SIG-M5 (cell line): ENCODE measurements at regions not wholly inside any gene's neighbourhood (a gene's known extent, or its start where the extent isn't known, plus 50 kb on each side); places are given as distances from the start of the nearest gene placed in this dataset.

Source experiments
- DNase-seq: peaks from one replicate; lab custom pipeline; 2025; lab: John Stamatoyannopoulos, UW

GRCh38 chr7:41237956-41238355 is 464.9 kb downstream of the INHBA start:
- no peak for DNase-seq

GRCh38 chr7:41232086-41232485 is 470.8 kb downstream of the INHBA start:
- DNase-seq = no peak

- no peak for DNase-seq
Measured at GRCh38 chr7:41224063-41224763, 478.7 kb downstream of the INHBA start.

GRCh38 chr7:41222746-41223145 is 480.1 kb downstream of the INHBA start:
- no peak for DNase-seq

GRCh38 chr7:41220266-41220665 is 482.6 kb downstream of the INHBA start:
- no peak for DNase-seq

- no peak for DNase-seq
Measured at GRCh38 chr7:41219276-41219675, 483.6 kb downstream of the INHBA start.

GRCh38 chr7:41217306-41217705 is 485.6 kb downstream of the INHBA start:
- DNase-seq = no peak

- no peak for DNase-seq
Measured at GRCh38 chr7:41207141-41207540, 495.7 kb downstream of the INHBA start.

- no peak for DNase-seq
Measured at GRCh38 chr7:41206267-41206666, 496.6 kb downstream of the INHBA start.

- DNase-seq = no peak
Measured at GRCh38 chr7:41205600-41205999, 497.3 kb downstream of the INHBA start.

- no peak for DNase-seq
Measured at GRCh38 chr7:41203542-41203941, 499.3 kb downstream of the INHBA start.

GRCh38 chr7:41201021-41201420 is 501.9 kb downstream of the INHBA start:
- no peak for DNase-seq

- DNase-seq = no peak
Measured at GRCh38 chr7:41199136-41199535, 503.8 kb downstream of the INHBA start.

- no peak for DNase-seq
Measured at GRCh38 chr7:41198502-41198901, 504.4 kb downstream of the INHBA start.

- no peak for DNase-seq
Measured at GRCh38 chr7:41197769-41198168, 505.1 kb downstream of the INHBA start.

GRCh38 chr7:41193738-41194282 is 509.1 kb downstream of the INHBA start:
- DNase-seq = no peak

- DNase-seq = no peak
Measured at GRCh38 chr7:41190581-41190980, 512.3 kb downstream of the INHBA start.

GRCh38 chr7:41189866-41190265 is 513.0 kb downstream of the INHBA start:
- DNase-seq = no peak

GRCh38 chr7:41188163-41189130 is 514.4 kb downstream of the INHBA start:
- DNase-seq = no peak

GRCh38 chr7:41187322-41187721 is 515.6 kb downstream of the INHBA start:
- no peak for DNase-seq

- DNase-seq = no peak
Measured at GRCh38 chr7:41185851-41186250, 517.0 kb downstream of the INHBA start.

- DNase-seq = no peak
Measured at GRCh38 chr7:41183741-41184140, 519.1 kb downstream of the INHBA start.

- no peak for DNase-seq
Measured at GRCh38 chr7:41182782-41183181, 520.1 kb downstream of the INHBA start.
